Stimulated activated CD4-positive, alpha-beta T cell treated with anti-CD3 and anti-CD28 coated beads, Interleukin-1b, Interleukin-23, amount 100 ng/mL, for 24 hours (primary cell): ENCODE measurements at regions not wholly inside any gene's neighbourhood (a gene's known extent, or its start where the extent isn't known, plus 50 kb on each side); places are given as distances from the start of the nearest gene placed in this dataset.

Experiments
- DNase-seq, 4 experiments: peaks; one replicate each; pipeline ENCODE4 v3.0.0-alpha.2; 2020; ENCODE audit warnings: low read depth in 4 of 4, low spot score in 1 of 4

DNA sequence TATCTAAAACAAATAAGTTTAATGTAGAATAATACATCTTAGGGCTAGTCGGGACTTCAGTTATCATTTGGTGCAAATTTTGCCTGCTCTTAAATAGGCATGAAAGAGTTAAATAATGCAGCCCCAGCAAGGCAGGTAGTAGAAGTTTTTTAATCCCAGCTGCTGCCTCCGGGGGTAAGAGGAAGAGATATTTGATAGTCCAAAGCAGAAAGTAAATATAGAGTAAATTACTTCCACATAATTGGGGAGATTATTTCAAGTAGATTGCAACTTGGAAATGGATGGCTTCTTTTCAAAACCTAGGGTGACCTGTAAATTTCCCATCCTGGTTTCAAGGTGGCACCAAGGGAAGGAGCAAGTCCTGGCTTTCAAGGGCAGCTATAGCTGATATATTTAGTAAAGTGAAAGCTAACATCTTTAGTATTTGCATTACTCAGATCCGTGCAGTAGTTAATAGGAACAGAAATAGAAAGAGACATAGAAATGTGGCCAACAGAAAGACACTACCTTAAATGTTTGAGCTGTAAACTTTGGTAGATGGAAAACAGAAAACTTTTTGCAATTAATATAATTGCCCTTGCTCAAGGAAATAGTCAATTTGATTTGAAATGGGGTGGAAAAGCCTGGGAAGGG lies 109.1 kb downstream of the LMO4 start:
- no peak for DNase-seq

DNA sequence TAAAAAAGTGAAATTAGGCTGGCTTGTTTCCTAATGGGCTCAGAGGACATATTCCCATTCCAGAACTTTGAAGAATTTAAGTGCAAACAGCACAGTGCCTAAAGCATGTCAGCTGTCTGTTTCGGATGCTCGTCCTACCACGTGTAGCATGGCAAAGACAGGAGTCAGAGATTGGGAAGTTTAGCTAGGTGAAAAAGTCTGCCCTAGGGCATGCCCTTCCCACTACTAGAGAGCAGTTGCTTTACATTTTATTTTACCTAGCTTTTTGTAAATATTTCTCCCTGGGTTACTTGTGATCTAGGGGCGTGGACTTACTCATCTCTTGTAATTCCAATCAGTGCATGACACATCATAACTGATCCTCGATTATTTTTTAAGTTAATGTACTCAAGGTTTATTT lies 111.1 kb downstream of the LMO4 start:
- no peak for DNase-seq

DNA sequence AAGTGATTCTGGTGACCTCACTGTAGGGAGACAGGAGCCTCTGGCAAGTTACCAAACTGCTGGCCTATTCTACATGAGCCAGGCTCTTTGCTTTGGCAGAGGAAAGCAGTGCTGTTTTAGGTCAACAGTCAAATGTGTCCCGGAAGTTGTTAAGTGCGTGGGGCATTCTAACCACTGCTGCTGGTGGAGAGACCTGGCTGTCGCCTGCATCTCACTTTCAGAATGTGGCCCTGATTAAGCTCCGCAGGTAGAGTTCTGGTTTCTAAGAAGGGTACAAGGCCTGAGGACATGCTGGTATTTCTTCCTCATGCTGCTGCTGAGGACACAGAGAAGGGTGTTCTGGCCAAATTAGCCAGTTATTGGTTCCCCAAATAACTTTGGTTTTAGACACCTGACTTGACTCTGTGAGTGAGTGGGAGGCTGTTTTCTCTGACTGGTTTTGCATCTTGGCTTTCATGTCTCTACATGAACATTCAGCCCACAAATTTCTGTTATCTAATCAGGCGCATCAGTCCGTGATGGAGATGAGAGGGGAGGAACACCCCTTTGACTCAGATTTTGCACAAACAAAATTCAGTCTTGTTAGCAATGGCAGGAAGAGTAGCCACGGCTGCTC lies 120.8 kb downstream of the LMO4 start:
- DNase-seq = no peak

DNA sequence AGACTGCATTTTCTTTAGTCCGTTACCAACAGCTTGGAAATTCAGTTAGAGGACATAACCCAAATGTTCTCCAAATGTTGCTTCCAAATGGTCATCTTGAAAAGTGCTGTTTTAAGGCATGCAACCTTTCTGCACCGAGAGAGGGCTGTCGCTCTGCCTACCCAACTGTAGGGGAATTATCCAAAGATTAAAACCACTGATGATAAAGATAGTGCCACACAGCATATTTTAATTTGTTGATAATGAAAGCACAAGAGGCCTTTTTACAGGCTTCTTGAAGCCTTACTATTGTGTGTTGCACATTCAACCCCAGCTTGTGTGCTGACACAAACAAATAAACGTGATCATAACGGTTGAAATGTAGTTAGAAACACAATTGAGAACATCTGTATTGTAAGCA lies 121.5 kb downstream of the LMO4 start:
- DNase-seq = no peak

DNA sequence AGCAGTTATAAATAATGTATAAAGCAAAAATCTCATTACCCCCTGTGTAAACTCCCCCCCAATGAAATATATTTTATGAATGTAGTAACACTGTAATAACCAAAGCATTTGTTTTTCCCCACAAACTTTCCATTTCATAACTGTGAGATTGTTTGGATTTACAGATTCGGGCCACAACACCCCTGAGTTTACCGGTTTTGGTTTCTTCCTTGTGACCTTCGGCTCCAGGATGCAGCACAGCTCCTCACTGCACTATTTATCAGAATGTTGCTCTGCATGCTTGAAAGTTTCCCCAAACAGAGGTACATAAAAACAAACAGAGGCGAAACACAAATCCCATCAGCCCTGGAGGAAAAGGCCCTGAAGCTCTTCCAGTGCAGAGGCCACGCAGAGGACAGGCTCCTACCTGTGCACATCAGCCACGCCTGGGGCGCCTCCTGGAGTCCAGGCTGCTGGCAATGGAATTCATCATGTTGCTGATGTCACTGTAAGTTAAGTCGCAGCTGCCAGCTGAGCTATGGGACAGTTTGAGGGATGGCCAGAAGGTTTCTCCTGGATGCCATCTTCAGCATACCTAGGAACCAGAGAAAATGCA lies 122.0 kb downstream of the LMO4 start:
- no peak for DNase-seq

DNA sequence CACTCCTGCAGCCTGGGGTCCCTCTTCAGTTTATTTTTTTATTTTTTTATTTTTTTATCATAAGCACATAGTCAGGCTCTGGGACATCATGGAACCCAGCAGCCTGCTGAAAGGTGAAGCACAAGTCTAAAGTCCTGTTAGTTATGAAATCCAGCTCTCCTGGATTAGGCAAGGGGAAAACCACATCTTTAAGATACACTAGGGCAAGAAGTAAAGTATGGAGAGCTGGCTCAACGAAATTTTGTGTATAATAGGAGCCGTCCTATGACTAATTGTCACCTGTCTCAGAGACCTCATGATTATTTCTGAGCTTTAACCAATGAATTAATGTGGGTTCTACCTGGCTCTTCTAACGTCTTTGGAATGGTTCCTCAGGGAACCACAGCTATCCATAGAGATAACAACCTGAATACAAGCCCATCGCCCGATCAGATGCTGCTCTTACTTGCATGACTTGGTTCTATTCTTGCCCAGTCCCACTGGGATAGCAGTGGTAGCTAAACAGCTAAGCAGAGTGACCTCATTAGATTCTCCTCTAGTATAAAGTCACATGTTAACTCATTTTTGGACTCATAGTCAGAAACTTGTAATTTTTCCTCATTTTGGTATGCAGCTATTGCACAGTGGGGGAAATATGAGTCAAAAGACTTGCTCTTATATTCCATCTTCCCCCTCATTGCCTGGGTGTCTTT lies 122.7 kb downstream of the LMO4 start:
- no peak for DNase-seq

DNA sequence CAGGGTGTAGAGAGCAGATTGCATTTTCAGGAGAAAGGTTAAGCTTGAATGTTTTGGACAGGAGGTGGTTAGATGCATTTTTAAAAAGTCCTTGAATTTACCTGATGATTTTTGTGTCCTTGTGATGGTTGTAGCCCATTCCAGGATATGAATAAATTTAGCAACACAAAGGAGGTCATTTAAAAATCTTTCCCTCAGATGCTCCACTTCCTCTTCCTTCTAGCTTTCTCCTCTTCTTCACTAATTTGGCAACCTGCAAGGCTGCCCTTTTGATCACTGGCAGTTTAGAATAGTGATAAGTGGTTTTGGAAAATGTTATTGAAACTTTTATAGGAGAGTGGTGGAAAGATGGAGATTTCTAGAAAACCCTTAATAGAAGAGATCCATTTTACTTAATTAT lies 124.0 kb downstream of the LMO4 start:
- no peak for DNase-seq

DNA sequence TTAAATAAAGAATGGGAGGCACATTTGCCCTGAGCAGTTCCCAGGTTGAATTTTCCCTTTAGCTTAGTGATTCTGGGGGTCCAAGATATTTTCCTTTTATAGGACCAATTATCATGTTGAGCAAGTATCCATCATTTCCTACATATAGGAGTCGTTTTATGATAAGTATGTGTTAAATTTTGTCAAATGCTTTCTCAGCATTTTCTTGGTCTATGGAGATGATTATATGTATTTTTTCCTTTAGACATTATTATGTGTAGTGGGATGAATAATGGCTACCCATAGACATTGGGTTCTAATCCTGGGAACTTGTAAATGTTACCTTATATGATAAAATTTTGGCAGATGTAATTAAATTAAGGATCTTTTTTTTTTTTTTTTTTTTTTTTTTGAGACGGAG lies 128.7 kb downstream of the LMO4 start:
- no peak for DNase-seq

DNA sequence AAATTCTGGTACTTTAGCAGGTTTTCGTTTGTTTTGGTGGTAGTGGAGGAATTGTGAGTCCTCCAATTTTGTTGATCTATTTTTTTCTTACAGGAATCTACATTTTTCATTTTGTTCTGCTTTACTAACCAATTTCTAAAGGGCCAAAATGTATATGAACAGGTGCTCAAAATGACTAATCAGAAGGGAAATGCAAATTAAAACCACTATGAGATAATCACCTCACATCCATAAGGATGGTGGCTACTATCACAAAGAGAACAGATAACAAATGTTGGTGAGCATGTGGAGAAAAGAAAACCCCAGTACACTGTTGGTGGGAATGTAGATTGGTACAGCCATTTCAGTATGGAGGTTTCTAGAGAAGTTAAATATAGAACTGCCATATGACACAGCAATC lies 134.2 kb downstream of the LMO4 start:
- no peak for DNase-seq

DNA sequence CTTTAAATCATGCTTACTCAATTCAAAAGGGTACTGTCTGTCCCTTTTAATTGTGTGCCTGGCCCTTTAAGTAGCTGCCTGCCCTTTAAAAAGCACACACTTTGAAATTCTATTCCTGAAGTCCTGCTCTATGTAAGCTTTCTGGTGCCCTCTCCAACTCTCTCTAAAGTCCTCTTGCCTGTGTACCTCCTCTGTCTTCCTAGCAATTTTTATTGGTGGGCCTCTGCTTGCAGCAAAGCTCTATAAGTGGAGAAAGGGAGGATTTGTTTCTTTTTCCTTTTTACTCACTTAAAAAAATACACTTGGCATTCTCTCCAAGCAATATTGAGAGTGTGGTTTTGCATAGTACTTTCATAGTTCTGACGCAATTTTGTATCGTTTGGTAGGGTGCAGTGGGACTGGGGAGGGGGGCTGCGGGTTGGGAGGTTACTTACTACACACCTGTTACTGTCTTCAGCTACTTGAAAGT lies 135.4 kb downstream of the LMO4 start:
- no peak for DNase-seq

DNA sequence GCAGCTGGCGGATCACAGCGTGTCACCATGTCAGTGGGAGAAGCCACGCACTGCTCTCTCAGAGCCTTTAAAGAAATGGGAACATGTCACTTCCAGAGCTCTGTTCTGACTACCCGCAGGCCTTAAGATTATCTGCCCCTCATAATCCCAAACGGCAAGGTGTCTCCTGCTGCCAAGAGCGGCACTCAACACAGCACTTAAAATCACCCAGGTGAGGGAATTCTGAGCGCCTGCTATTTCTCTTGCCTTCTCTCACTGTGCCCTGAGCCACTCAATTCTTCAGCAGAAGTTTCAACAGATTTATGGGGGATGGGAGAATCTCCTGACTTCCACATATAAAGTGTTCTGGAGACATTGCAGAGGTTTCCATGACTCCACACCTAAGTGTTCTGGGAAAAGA lies 137.9 kb downstream of the LMO4 start:
- no peak for DNase-seq

DNA sequence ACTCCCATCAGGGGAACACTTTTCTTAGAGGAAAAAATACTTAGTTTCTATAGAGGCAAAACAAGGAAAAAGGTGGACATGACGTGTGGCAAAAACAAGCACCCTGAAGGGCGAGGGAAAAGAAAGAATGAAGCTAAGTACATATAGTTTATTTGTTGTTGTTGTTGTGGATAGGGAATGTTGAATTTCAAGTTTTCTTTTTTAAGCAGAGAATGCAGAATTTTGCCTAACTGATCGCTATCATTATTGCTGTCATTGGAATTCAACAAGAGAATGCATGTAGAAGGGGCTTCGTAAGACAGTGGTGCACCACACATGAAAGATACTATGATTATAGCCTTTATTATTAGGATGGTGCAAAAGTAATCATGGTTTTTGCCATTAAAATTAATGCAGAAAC lies 144.0 kb downstream of the LMO4 start:
- no peak for DNase-seq

DNA sequence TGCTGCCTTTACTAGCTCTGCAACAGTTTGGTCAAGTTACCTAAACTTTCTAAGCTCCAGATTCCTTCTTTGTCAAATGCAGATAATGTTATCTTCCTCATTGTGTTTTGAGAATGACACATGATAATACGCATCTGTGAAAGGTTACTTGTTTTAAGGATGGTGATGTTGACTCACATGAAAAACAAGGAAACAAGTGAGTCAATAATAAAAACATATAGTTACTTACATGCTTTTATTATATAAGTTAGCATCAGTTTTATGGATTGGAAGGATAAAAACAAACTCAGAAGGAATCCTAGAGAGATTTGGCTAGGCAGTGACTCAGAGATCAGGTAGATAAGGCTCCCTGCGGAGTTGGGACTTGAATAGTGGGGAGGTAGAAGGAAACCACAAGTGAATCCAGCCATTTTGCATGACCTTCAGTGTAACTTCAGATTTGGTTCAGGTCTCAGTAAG lies 144.6 kb downstream of the LMO4 start:
- DNase-seq = no peak

DNA sequence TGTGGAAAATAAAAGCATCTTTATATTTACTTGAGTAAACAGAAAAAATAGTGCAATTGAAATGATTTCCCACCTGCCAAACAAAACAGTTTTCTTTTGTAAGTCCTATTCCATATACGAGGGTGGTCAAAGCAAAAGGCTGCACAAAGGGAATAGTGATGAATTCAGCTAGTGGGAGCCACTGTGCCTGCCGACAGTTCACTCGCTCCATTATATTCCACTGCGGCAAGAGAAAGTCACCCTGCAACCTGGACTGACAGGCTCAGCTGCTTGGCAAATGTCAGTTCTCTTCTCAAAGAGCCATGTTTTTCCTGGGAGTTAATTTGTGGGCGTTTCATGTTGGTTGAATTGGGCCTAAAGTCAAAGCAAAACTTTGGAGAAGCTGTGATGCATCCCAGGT lies 145.4 kb downstream of the LMO4 start:
- no peak for DNase-seq

DNA sequence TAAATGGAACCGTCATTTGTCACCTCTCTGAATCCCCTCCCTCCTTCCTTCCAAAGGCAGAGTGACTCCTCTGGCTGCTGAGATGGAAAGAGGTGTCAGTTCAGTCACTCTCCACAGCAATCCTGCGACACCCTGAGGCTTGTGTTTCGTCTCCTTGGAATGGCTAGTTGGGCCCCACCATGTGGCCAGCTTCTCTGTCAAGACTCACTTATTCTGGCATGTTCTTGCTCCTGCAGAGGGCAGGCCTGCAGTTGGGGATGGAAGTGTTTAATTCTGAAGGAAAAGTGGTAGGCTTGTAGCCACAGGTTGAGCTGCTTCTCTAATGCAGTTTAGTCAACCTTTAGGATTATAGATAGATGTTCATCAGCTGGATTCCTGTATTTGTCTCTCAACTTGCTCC lies 149.6 kb downstream of the LMO4 start:
- no peak for DNase-seq

DNA sequence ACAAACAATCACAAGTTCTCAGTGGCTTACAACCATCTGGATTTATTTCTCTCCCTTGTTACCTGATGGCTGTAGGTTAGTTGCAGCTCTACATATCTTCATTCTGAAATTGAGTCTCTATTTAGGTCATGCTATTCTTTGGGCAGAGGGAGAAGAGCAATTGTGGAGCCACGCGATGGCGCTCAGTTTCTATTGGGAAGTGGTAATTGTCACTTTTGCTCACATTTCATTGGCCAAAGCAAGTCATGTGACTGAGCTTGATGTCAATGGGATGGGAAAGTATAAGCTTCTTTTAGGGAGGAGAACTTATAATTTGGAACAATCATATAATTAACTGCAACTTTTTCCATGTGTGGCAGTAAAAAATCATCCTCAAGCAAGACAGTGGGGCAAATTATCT lies 166.5 kb downstream of the LMO4 start:
- DNase-seq = no peak

DNA sequence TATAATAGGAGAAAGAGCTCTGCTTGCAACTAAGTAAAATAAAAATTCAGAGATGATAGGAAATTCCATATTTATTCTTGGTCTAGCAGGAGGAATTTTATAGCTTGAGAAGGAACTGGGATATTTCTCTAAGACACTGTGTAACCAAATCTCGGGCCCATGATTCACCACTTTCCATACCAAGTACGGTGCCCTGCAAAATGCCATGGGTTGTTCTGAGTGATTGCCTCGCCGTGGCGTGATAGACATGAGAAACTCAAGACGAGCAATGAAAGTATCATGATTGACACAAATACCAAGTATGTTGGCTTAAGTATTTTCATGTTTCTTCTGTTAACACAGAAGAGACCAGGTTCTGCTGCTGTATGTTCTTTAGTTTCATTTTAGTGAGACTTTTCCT lies 167.2 kb downstream of the LMO4 start:
- DNase-seq = no peak

DNA sequence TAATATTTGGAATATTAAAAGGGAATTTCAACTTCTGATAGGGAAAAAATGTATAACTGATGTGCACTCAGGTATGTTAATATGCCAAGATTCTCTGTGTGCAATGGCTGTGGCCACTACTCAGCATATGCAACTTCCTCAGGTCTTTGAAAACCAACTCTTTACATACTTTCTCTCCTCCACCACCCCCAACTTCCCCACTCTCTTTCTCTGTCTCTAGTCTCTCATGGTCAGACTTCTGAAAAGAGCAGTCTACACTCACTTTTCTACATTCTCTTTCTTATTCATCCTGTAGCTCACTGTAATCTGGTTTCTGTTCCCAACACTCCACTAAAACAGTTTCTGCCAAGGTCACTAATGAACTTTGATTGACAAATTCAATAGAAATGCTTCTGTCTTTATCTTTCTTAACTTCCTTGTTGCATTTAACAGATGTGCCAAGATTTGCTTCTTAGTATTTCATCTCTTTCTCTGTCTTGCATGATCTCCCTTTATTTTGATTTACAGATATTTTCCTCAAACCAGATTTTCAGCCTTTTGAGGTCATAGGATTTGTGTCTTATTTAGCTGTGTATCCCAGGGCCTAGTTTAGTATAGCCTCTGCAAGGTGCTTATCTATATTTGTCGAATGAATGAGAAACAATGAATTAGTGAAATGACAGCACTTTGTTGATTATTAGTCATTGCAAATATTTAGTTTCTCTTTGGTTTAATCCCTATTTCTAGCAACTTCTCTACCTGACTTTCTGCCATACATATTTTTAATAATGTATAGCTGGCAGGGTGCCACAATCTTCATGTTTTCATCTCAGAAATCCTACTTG lies 168.9 kb downstream of the LMO4 start:
- no peak for DNase-seq

DNA sequence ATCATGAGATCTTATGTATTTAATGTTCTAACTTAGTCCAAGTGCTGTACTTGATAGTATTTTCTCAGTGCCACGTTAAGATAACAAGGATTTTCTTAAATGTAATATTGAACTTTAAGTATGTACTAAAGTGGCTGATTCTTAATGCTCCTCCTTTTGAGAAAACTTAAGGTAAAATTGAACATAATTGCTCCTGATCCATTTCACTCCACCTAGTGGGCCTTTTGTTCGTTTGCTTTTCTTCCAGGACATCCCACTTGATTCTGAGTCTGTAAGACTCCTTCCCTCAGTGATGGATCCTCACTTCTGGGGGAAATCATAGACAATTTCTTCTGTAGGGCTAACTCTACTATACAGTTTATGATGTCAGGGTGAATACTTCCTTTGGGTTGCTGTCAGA lies 173.1 kb downstream of the LMO4 start:
- DNase-seq = no peak

DNA sequence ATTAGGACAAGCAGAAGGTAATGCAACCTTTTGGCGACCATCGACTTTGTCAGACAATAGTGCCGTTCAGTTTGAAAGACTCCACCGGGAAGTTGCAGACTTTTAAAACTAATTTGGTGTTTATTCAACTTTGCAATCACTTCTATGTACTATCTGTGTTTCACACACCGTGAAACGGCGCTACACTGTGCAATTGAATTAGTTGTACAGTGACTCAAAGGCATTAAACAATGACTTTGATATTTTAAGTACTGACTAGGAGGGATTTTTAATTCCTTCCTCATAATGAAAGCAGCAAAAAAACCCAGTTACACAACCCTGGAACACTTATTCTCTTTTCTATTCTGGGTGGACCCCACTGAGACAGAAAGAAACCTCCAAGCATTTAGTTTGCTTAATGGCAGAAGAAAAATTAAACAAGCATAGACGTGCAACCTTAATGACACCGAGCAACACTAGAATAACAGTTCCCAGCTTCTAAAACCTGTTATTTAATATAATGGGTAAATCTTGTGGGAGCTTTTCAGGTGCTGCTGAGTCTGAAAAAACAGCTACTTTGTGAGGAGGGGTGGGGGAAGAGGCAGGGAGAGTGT lies 176.8 kb downstream of the LMO4 start:
- no peak for DNase-seq

DNA sequence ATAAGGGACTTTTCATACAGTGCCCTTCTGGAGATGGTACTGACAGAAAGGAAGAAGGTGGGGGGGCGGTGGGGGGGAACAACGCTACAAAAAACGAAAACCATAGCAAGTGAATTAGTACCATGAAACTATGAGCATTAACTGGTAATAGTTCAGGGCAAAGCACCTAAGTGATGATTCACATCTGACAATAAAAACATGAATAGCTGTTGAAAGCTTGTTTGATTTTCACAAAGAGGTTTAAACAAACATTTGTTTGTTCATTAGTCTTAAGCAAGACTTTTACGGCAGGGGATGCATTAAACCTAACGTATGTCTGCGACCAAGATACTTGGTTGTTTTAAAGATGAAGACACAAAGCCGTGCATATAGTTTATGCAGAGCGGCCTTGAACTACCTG lies 177.5 kb downstream of the LMO4 start:
- no peak for DNase-seq
